ENCODE measurements at regions not wholly inside any gene's neighbourhood (a gene's known extent, or its start where the extent isn't known, plus 50 kb on each side); places are given as distances from the start of the nearest gene placed in this dataset.
A peak's percentile ranks its signal among the peaks of the same experiment; 100 is the strongest.

- no peak for DNase-seq (ENCODE audit: extremely low read depth, low read depth)
- no peak for TF ChIP-seq CTCF (IDR thresholded peaks at IDR 0.05; ENCODE audit: low read depth, low read length)
Observed at GRCh38 chr9:81053298-81054025, 635.9 kb downstream of the TLE1 start.

GRCh38 chr9:81052846-81053245, 636.5 kb downstream of the TLE1 start:
- no peak for DNase-seq (ENCODE audit: extremely low read depth, low read depth)
- TF ChIP-seq CTCF (IDR thresholded peaks at IDR 0.05; ENCODE audit: low read depth, low read length), result no peak

- DNase-seq (ENCODE audit: extremely low read depth, low read depth), result no peak
- no peak for TF ChIP-seq CTCF (IDR thresholded peaks at IDR 0.05; ENCODE audit: low read depth, low read length)
Observed at GRCh38 chr9:81047280-81047679, 642.1 kb downstream of the TLE1 start.

GRCh38 chr9:81045658-81046057, 643.7 kb downstream of the TLE1 start:
- TF ChIP-seq CTCF (IDR thresholded peaks at IDR 0.05; ENCODE audit: low read depth, low read length), result no peak
- DNase-seq (ENCODE audit: extremely low read depth, low read depth), result no peak

GRCh38 chr9:81037889-81038288, 651.5 kb downstream of the TLE1 start:
- no peak for TF ChIP-seq CTCF (IDR thresholded peaks at IDR 0.05; ENCODE audit: low read depth, low read length)
- DNase-seq (ENCODE audit: extremely low read depth, low read depth), result no peak

- DNase-seq (ENCODE audit: extremely low read depth, low read depth), result no peak
- TF ChIP-seq CTCF (IDR thresholded peaks at IDR 0.05; ENCODE audit: low read depth, low read length), result no peak
Observed at GRCh38 chr9:81035601-81036000, 653.7 kb downstream of the TLE1 start.

- DNase-seq (ENCODE audit: extremely low read depth, low read depth), result peak; percentile 29
- TF ChIP-seq CTCF (IDR thresholded peaks at IDR 0.05; ENCODE audit: low read depth, low read length), result no peak
Observed at GRCh38 chr9:81035171-81035570, 654.2 kb downstream of the TLE1 start.

Measured in AG09319 (cell line).